ENCODE measurements at regions not wholly inside any gene's neighbourhood (a gene's known extent, or its start where the extent isn't known, plus 50 kb on each side); places are given as distances from the start of the nearest gene placed in this dataset.

GRCh38 chr5:57349214-57349613, 133.4 kb downstream of the ACTBL2 start:
- no peaks in the 10 kb centered on the region for H3K4me1 Mint-ChIP-seq
- Histone ChIP-seq H3K27ac (ENCODE audit: low read length) (no peak overlapping the region), H3K36me3 (ENCODE audit: control insufficient read depth, insufficient read depth, low read length) (no peaks in the 10 kb centered on the region), H3K9me3 (ENCODE audit: control insufficient read depth, insufficient read depth, low read length) (no peaks in the 10 kb centered on the region), H3K27me3 (ENCODE audit: control insufficient read depth, insufficient read depth, low read length) (no peaks in the 10 kb centered on the region), H3K4me3 (ENCODE audit: low read length) (no peak overlapping the region), H3K4me1 (ENCODE audit: control insufficient read depth, insufficient read depth, low read length) (no peaks in the 10 kb centered on the region)
- DNase-seq: no peak
- H3K4me3 Mint-ChIP-seq: no peak overlapping the region
- ATAC-seq: no peak
- 71% methylated on average over 1 of the region's 1 CpG for WGBS (ENCODE audit: insufficient coverage)
- intact Hi-C loops (cut with micrococcal nuclease): no loop called here
- no peak for TF ChIP-seq CTCF (IDR thresholded peaks at IDR 0.05)
- no peaks in the 10 kb centered on the region for H3K36me3 Mint-ChIP-seq
- H3K27me3 Mint-ChIP-seq (ENCODE audit: low read depth in 2 of 2): peaks cover 4 to 9% of the 10 kb centered on the region in 2 donors
- H3K9me3 Mint-ChIP-seq: no peaks in the 10 kb centered on the region
- no peak overlapping the region for H3K27ac Mint-ChIP-seq

- ATAC-seq (no peak), DNase-seq (no peak)
- H3K27ac Mint-ChIP-seq: no peak overlapping the region
- TF ChIP-seq CTCF (IDR thresholded peaks at IDR 0.05): no peak
- H3K27me3 ChIP-seq (ENCODE audit: control insufficient read depth, insufficient read depth, low read length): no peaks in the 10 kb centered on the region
- no peaks in the 10 kb centered on the region for H3K9me3 Mint-ChIP-seq
- no peak overlapping the region for H3K4me3 Mint-ChIP-seq
- no peaks in the 10 kb centered on the region for H3K4me1 ChIP-seq (ENCODE audit: control insufficient read depth, insufficient read depth, low read length)
- H3K36me3 ChIP-seq (ENCODE audit: control insufficient read depth, insufficient read depth, low read length): no peaks in the 10 kb centered on the region
- H3K27me3 Mint-ChIP-seq (ENCODE audit: low read depth in 2 of 2): peaks cover 4 to 10% of the 10 kb centered on the region in 2 donors
- H3K27ac ChIP-seq (ENCODE audit: low read length): no peak overlapping the region
- intact Hi-C loops (cut with micrococcal nuclease): no loop called here
- H3K36me3 Mint-ChIP-seq: no peaks in the 10 kb centered on the region
- no peaks in the 10 kb centered on the region for H3K4me1 Mint-ChIP-seq
- H3K9me3 ChIP-seq (ENCODE audit: control insufficient read depth, insufficient read depth, low read length): no peaks in the 10 kb centered on the region
- H3K4me3 ChIP-seq (ENCODE audit: low read length): no peak overlapping the region
- 78% methylated on average over 7 of the region's 7 CpGs for WGBS (ENCODE audit: insufficient coverage)
Observed at GRCh38 chr5:57348376-57349140, 134.1 kb downstream of the ACTBL2 start.

GRCh38 chr5:57346328-57346727, 136.3 kb downstream of the ACTBL2 start:
- Histone ChIP-seq H3K27me3 (ENCODE audit: control insufficient read depth, insufficient read depth, low read length) (no peaks in the 10 kb centered on the region), H3K4me3 (ENCODE audit: low read length) (no peak overlapping the region), H3K9me3 (ENCODE audit: control insufficient read depth, insufficient read depth, low read length) (no peaks in the 10 kb centered on the region), H3K27ac (ENCODE audit: low read length) (no peak overlapping the region), H3K4me1 (ENCODE audit: control insufficient read depth, insufficient read depth, low read length) (no peaks in the 10 kb centered on the region), H3K36me3 (ENCODE audit: control insufficient read depth, insufficient read depth, low read length) (no peaks in the 10 kb centered on the region)
- no CpG with 5 or more reads among the region's 2 CpGs for WGBS (ENCODE audit: insufficient coverage)
- no peak for DNase-seq
- Mint-ChIP-seq H3K4me1 (no peaks in the 10 kb centered on the region), H3K27ac (no peak overlapping the region), H3K9me3 (no peaks in the 10 kb centered on the region), H3K27me3 (ENCODE audit: low read depth in 2 of 2) (peaks cover 4 to 31% of the 10 kb centered on the region in 2 donors), H3K36me3 (no peaks in the 10 kb centered on the region), H3K4me3 (no peak overlapping the region)
- TF ChIP-seq CTCF (IDR thresholded peaks at IDR 0.05): no peak
- no peak for ATAC-seq
- intact Hi-C loops (cut with micrococcal nuclease): no loop called here
